Colonic mucosa (tissue), 4 donors: ENCODE measurements at regions not wholly inside any gene's neighbourhood (a gene's known extent, or its start where the extent isn't known, plus 50 kb on each side); places are given as distances from the start of the nearest gene placed in this dataset.

Source experiments
- DNase-seq: peaks from one replicate; pipeline ENCODE4 v3.0.0-alpha.2; 2020
- H3K27ac ChIP-seq: fragments of 200-600 bp; one replicate; pipeline ENCODE4 v1.8.0; 2021
- H3K27me3 ChIP-seq: fragments of 200-600 bp; one replicate; pipeline ENCODE4 v1.8.0; 2021
- H3K36me3 ChIP-seq: fragments of 200-600 bp; one replicate; pipeline ENCODE4 v1.8.0; 2021
- H3K4me1 ChIP-seq: fragments of 200-600 bp; one replicate; pipeline ENCODE4 v1.8.0; 2021; ENCODE audit warnings: mild to moderate bottlenecking
- H3K4me3 ChIP-seq: fragments of 200-600 bp; one replicate; pipeline ENCODE4 v1.8.0; 2021
- H3K9ac ChIP-seq, 2 donors: one replicate each; pipeline ENCODE4 v1.7.0; 2013; ENCODE audit warnings: control low read depth in 2 of 2, low read depth in 2 of 2, low read length in 2 of 2
- H3K9me3 ChIP-seq: fragments of 200-600 bp; one replicate; pipeline ENCODE4 v1.8.0; 2021
- intact Hi-C: fragments of 100-400 bp; cut with DNase I; formaldehyde crosslinking; loops from one replicate; pipeline ENCODE4 v1.14.1; 2022
- TF ChIP-seq, protein P1 (sequence below): fragments of 200-600 bp; IDR thresholded peaks from one replicate; pipeline ENCODE4 v1.8.0; 2022; ENCODE audit warnings: antibody characterized with exemption, mild to moderate bottlenecking
- donor health status: healthy.
- donor health status: DM: no; HTN: no; CAD: no.
- donor health status: DM: no; HTN: no; CAD: no.

GRCh38 chr7:18213652-18214051 lies 186.0 kb upstream of the PRPS1L1 start:
- H3K9me3 ChIP-seq = no peaks in the 10 kb centered on the region
- H3K4me3 ChIP-seq = no peak overlapping the region
- DNase-seq = no peak
- intact Hi-C loops = loop anchor here (5.0 kb wide), 1 partner anchor 109 kb away; no protein-coding TSS in a partner anchor
- H3K27me3 ChIP-seq = no peaks in the 10 kb centered on the region
- no peaks in the 10 kb centered on the region for H3K4me1 ChIP-seq
- no peak overlapping the region for H3K27ac ChIP-seq
- TF ChIP-seq, protein P1, sequence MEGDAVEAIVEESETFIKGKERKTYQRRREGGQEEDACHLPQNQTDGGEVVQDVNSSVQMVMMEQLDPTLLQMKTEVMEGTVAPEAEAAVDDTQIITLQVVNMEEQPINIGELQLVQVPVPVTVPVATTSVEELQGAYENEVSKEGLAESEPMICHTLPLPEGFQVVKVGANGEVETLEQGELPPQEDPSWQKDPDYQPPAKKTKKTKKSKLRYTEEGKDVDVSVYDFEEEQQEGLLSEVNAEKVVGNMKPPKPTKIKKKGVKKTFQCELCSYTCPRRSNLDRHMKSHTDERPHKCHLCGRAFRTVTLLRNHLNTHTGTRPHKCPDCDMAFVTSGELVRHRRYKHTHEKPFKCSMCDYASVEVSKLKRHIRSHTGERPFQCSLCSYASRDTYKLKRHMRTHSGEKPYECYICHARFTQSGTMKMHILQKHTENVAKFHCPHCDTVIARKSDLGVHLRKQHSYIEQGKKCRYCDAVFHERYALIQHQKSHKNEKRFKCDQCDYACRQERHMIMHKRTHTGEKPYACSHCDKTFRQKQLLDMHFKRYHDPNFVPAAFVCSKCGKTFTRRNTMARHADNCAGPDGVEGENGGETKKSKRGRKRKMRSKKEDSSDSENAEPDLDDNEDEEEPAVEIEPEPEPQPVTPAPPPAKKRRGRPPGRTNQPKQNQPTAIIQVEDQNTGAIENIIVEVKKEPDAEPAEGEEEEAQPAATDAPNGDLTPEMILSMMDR = no peak
- no peak overlapping the region for H3K9ac ChIP-seq
- H3K36me3 ChIP-seq = no peaks in the 10 kb centered on the region

- H3K9me3 ChIP-seq = no peaks in the 10 kb centered on the region
- H3K27me3 ChIP-seq = no peaks in the 10 kb centered on the region
- intact Hi-C loops = loop anchor here (5.0 kb wide), 1 partner anchor 131 kb away; no protein-coding TSS in a partner anchor
- no peak overlapping the region for H3K27ac ChIP-seq
- no peaks in the 10 kb centered on the region for H3K4me1 ChIP-seq
- H3K9ac ChIP-seq = no peak overlapping the region
- DNase-seq = no peak
- TF ChIP-seq, protein P1 = no peak
- H3K36me3 ChIP-seq = no peaks in the 10 kb centered on the region
- H3K4me3 ChIP-seq = no peak overlapping the region
Measured at GRCh38 chr7:18216270-18216669, 188.6 kb upstream of the PRPS1L1 start.

GRCh38 chr7:18221377-18222293 lies 194.0 kb upstream of the PRPS1L1 start:
- TF ChIP-seq, protein P1 = no peak
- H3K4me1 ChIP-seq = no peaks in the 10 kb centered on the region
- H3K27me3 ChIP-seq = no peaks in the 10 kb centered on the region
- no peak overlapping the region for H3K4me3 ChIP-seq
- H3K27ac ChIP-seq = no peak overlapping the region
- H3K9ac ChIP-seq = no peak overlapping the region
- no peaks in the 10 kb centered on the region for H3K36me3 ChIP-seq
- no peaks in the 10 kb centered on the region for H3K9me3 ChIP-seq
- DNase-seq = no peak
- intact Hi-C loops = no loop called here

- Histone ChIP-seq H3K4me3 (no peak overlapping the region), H3K4me1 (no peaks in the 10 kb centered on the region), H3K9me3 (no peaks in the 10 kb centered on the region), H3K27ac (no peak overlapping the region), H3K36me3 (no peaks in the 10 kb centered on the region), H3K27me3 (no peaks in the 10 kb centered on the region), H3K9ac (no peak overlapping the region)
- no peak for DNase-seq
- TF ChIP-seq, protein P1 = no peak
- intact Hi-C loops = no loop called here
Measured at GRCh38 chr7:18222636-18223035, 195.0 kb upstream of the PRPS1L1 start.

- Histone ChIP-seq H3K4me1 (no peaks in the 10 kb centered on the region), H3K9ac (no peak overlapping the region), H3K27ac (no peak overlapping the region), H3K27me3 (no peaks in the 10 kb centered on the region), H3K36me3 (no peaks in the 10 kb centered on the region), H3K9me3 (no peaks in the 10 kb centered on the region), H3K4me3 (no peak overlapping the region)
- TF ChIP-seq, protein P1 = no peak
- no peak for DNase-seq
- intact Hi-C loops = no loop called here
Measured at GRCh38 chr7:18224138-18224537, 196.5 kb upstream of the PRPS1L1 start.
